ENCODE measurements at regions not wholly inside any gene's neighbourhood (a gene's known extent, or its start where the extent isn't known, plus 50 kb on each side); places are given as distances from the start of the nearest gene placed in this dataset.

GRCh38 chr20:59431014-59431413, 130.6 kb downstream of the EDN3 start:
- H3K4me3 ChIP-seq (replicated peaks in 1 of 4; ENCODE audit: control extremely low read depth in 1 of 4, insufficient read depth in 1 of 4, low read depth in 3 of 4, low read length in 4 of 4), result no peak overlapping the region
- no peaks in the 10 kb centered on the region for H3K79me2 ChIP-seq (ENCODE audit: control insufficient read depth, insufficient read depth, low read length)
- H4K20me1 ChIP-seq (ENCODE audit: control insufficient read depth, extremely low read depth, insufficient read depth, low read length), result no peaks in the 10 kb centered on the region
- no peak overlapping the region for H3K27ac ChIP-seq (ENCODE audit: insufficient read depth, low read length)
- no peaks in the 10 kb centered on the region for H3K4me1 ChIP-seq (ENCODE audit: control insufficient read depth, extremely low read depth, insufficient read depth, low read length)
- no peak for DNase-seq (ENCODE audit: low read depth in 2 of 2)
- no peak overlapping the region for H2AFZ ChIP-seq (ENCODE audit: low read length)
- no peak overlapping the region for H3K9ac ChIP-seq (ENCODE audit: insufficient read depth, low read length)
- H3K36me3 ChIP-seq (ENCODE audit: control insufficient read depth, insufficient read depth, low read length), result no peaks in the 10 kb centered on the region
- H3K27me3 ChIP-seq (ENCODE audit: control insufficient read depth, insufficient read depth, low read length), result no peaks in the 10 kb centered on the region
- H3K9me3 ChIP-seq (ENCODE audit: control insufficient read depth, insufficient read depth, low read depth, low read length), result no peaks in the 10 kb centered on the region
- no peak overlapping the region for H3K4me2 ChIP-seq (ENCODE audit: extremely low read depth, insufficient read depth, low read length)
- no peak for TF ChIP-seq EZH2 (IDR thresholded peaks at IDR 0.05; ENCODE audit: low read length, missing control alignments)
- TF ChIP-seq CTCF (conservative IDR thresholded peaks at IDR 0.05 in 1 of 2, IDR thresholded peaks at IDR 0.05 in 1 of 2; ENCODE audit: low read depth in 1 of 2, low read length in 2 of 2), result no peak

GRCh38 chr20:59434960-59435359, 134.5 kb downstream of the EDN3 start:
- no peak overlapping the region for H3K4me2 ChIP-seq (ENCODE audit: extremely low read depth, insufficient read depth, low read length)
- H3K9me3 ChIP-seq (ENCODE audit: control insufficient read depth, insufficient read depth, low read depth, low read length), result no peaks in the 10 kb centered on the region
- no peaks in the 10 kb centered on the region for H3K36me3 ChIP-seq (ENCODE audit: control insufficient read depth, insufficient read depth, low read length)
- no peak for DNase-seq (ENCODE audit: low read depth in 2 of 2)
- no peak overlapping the region for H3K9ac ChIP-seq (ENCODE audit: insufficient read depth, low read length)
- H3K27me3 ChIP-seq (ENCODE audit: control insufficient read depth, insufficient read depth, low read length), result no peaks in the 10 kb centered on the region
- TF ChIP-seq CTCF (conservative IDR thresholded peaks at IDR 0.05 in 1 of 2, IDR thresholded peaks at IDR 0.05 in 1 of 2; ENCODE audit: low read depth in 1 of 2, low read length in 2 of 2), result no peak
- no peak for TF ChIP-seq EZH2 (IDR thresholded peaks at IDR 0.05; ENCODE audit: low read length, missing control alignments)
- no peaks in the 10 kb centered on the region for H3K4me1 ChIP-seq (ENCODE audit: control insufficient read depth, extremely low read depth, insufficient read depth, low read length)
- H2AFZ ChIP-seq (ENCODE audit: low read length), result no peak overlapping the region
- no peaks in the 10 kb centered on the region for H4K20me1 ChIP-seq (ENCODE audit: control insufficient read depth, extremely low read depth, insufficient read depth, low read length)
- H3K79me2 ChIP-seq (ENCODE audit: control insufficient read depth, insufficient read depth, low read length), result no peaks in the 10 kb centered on the region
- no peak overlapping the region for H3K4me3 ChIP-seq (replicated peaks in 1 of 4; ENCODE audit: control extremely low read depth in 1 of 4, insufficient read depth in 1 of 4, low read depth in 3 of 4, low read length in 4 of 4)
- no peak overlapping the region for H3K27ac ChIP-seq (ENCODE audit: insufficient read depth, low read length)

GRCh38 chr20:59435518-59435917, 135.1 kb downstream of the EDN3 start:
- no peak overlapping the region for H3K4me2 ChIP-seq (ENCODE audit: extremely low read depth, insufficient read depth, low read length)
- no peak overlapping the region for H2AFZ ChIP-seq (ENCODE audit: low read length)

More at GRCh38 chr20:59435518-59435917, 135.1 kb downstream of the EDN3 start:
- no peak for TF ChIP-seq CTCF (conservative IDR thresholded peaks at IDR 0.05 in 1 of 2, IDR thresholded peaks at IDR 0.05 in 1 of 2; ENCODE audit: low read depth in 1 of 2, low read length in 2 of 2)
- TF ChIP-seq EZH2 (IDR thresholded peaks at IDR 0.05; ENCODE audit: low read length, missing control alignments), result no peak
- Histone ChIP-seq H3K4me3 (replicated peaks in 1 of 4; ENCODE audit: control extremely low read depth in 1 of 4, insufficient read depth in 1 of 4, low read depth in 3 of 4, low read length in 4 of 4) (no peak overlapping the region), H3K27ac (ENCODE audit: insufficient read depth, low read length) (no peak overlapping the region), H3K4me1 (ENCODE audit: control insufficient read depth, extremely low read depth, insufficient read depth, low read length) (no peaks in the 10 kb centered on the region), H3K27me3 (ENCODE audit: control insufficient read depth, insufficient read depth, low read length) (no peaks in the 10 kb centered on the region), H3K9ac (ENCODE audit: insufficient read depth, low read length) (no peak overlapping the region), H3K79me2 (ENCODE audit: control insufficient read depth, insufficient read depth, low read length) (no peaks in the 10 kb centered on the region), H4K20me1 (ENCODE audit: control insufficient read depth, extremely low read depth, insufficient read depth, low read length) (no peaks in the 10 kb centered on the region), H3K36me3 (ENCODE audit: control insufficient read depth, insufficient read depth, low read length) (no peaks in the 10 kb centered on the region), H3K9me3 (ENCODE audit: control insufficient read depth, insufficient read depth, low read depth, low read length) (no peaks in the 10 kb centered on the region)
- no peak for DNase-seq (ENCODE audit: low read depth in 2 of 2)

Measured in fibroblast of lung (primary cell).